Liver (tissue), 8 donors: ENCODE measurements at regions not wholly inside any gene's neighbourhood (a gene's known extent, or its start where the extent isn't known, plus 50 kb on each side); places are given as distances from the start of the nearest gene placed in this dataset.

ENCODE experiments used
- DNase-seq: peaks from one replicate; pipeline ENCODE4 v3.0.0-alpha.2; 2017; ENCODE audit warnings: low spot score
- H3K27ac ChIP-seq, 2 donors: one replicate each; pipeline ENCODE4 v1.7.0; 2013; ENCODE audit warnings: inconsistent platforms in 2 of 2, low read length in 2 of 2, control low read depth in 1 of 2, low read depth in 1 of 2, mild to moderate bottlenecking in 1 of 2
- H3K27me3 ChIP-seq, 4 donors: one replicate each; pipeline versions ENCODE4 v1.6.1 to v1.7.0; 2013; ENCODE audit warnings: low read length in 3 of 4, inconsistent platforms in 1 of 4, mild to moderate bottlenecking in 1 of 4, moderate library complexity in 1 of 4; ENCODE audit not compliant: control insufficient read depth in 4 of 4, insufficient read depth in 4 of 4
- H3K36me3 ChIP-seq, 4 donors: one replicate each; pipeline versions ENCODE4 v1.6.1 to v1.7.0; 2013; ENCODE audit warnings: low read length in 3 of 4, mild to moderate bottlenecking in 3 of 4, low read depth in 1 of 4, moderate library complexity in 1 of 4; ENCODE audit not compliant: control insufficient read depth in 4 of 4, insufficient read depth in 3 of 4
- H3K4me1 ChIP-seq, 4 donors: one replicate each; pipeline versions ENCODE4 v1.6.1 to v1.7.0; 2013; ENCODE audit warnings: low read length in 3 of 4, mild to moderate bottlenecking in 3 of 4, moderate library complexity in 1 of 4; ENCODE audit not compliant: control insufficient read depth in 4 of 4, insufficient read depth in 4 of 4
- H3K4me3 ChIP-seq, 3 donors: one replicate each; pipeline versions ENCODE4 v1.6.1 to v1.7.0; 2013; ENCODE audit warnings: low read length in 3 of 3, control low read depth in 1 of 3, low read depth in 1 of 3, mild to moderate bottlenecking in 1 of 3
- H3K9ac ChIP-seq, 2 donors: one replicate each; pipeline ENCODE4 v1.7.0; 2013; ENCODE audit warnings: low read length in 2 of 2, mild to moderate bottlenecking in 2 of 2, moderate library complexity in 2 of 2, control low read depth in 1 of 2, low read depth in 1 of 2
- H3K9me3 ChIP-seq, 4 donors: one replicate each; pipeline versions ENCODE4 v1.6.1 to v1.7.0; 2013; ENCODE audit warnings: low read length in 3 of 4; ENCODE audit not compliant: control insufficient read depth in 4 of 4
- EGR1 ChIP-seq, 2 donors: IDR thresholded peaks; 2 replicates each; pipeline ENCODE4 v1.6.1; 2016 to 2018; ENCODE audit warnings: antibody characterized with exemption in 2 of 2, low read depth in 2 of 2
- FOXA1 ChIP-seq: IDR thresholded peaks from 2 replicates; pipeline ENCODE4 v1.6.1; 2016; ENCODE audit warnings: antibody characterized with exemption
- FOXA2 ChIP-seq: IDR thresholded peaks from 2 replicates; pipeline ENCODE4 v1.6.1; 2016; ENCODE audit warnings: antibody characterized with exemption
- GABPA ChIP-seq, 2 donors: IDR thresholded peaks in 1 of 2; conservative IDR thresholded peaks in 1 of 2; 2 replicates each; pipeline ENCODE4 v1.6.1; 2016; ENCODE audit warnings: antibody characterized with exemption in 2 of 2, mild to moderate bottlenecking in 1 of 2, moderate library complexity in 1 of 2
- HNF4A ChIP-seq, 2 donors: conservative IDR thresholded peaks; 2 replicates each; pipeline ENCODE4 v1.6.1; 2016; ENCODE audit warnings: antibody characterized with exemption in 2 of 2, mild to moderate bottlenecking in 2 of 2
- HNF4G ChIP-seq: IDR thresholded peaks from 2 replicates; pipeline ENCODE4 v1.6.1; 2016; ENCODE audit warnings: antibody characterized with exemption
- JUND ChIP-seq, 2 donors: IDR thresholded peaks; 2 replicates each; pipeline ENCODE4 v1.6.1; 2016; ENCODE audit warnings: antibody characterized with exemption in 2 of 2
- NR2F2 ChIP-seq: IDR thresholded peaks from 2 replicates; pipeline ENCODE4 v1.6.1; 2016; ENCODE audit warnings: antibody characterized with exemption
- RAD21 ChIP-seq, 2 donors: IDR thresholded peaks; 2 replicates each; pipeline ENCODE4 v1.6.1; 2016; ENCODE audit warnings: antibody characterized with exemption in 2 of 2, mild to moderate bottlenecking in 2 of 2
- REST ChIP-seq: IDR thresholded peaks from 2 replicates; pipeline ENCODE4 v1.6.1; 2016; ENCODE audit warnings: antibody characterized with exemption, mild to moderate bottlenecking
- RXRA ChIP-seq, 2 donors: IDR thresholded peaks; 2 replicates each; pipeline ENCODE4 v1.6.1; 2017 to 2018; ENCODE audit warnings: antibody characterized with exemption in 2 of 2, mild to moderate bottlenecking in 1 of 2
- SP1 ChIP-seq: IDR thresholded peaks from 2 replicates; pipeline ENCODE4 v1.6.1; 2018; ENCODE audit warnings: antibody characterized with exemption, mild to moderate bottlenecking
- TAF1 ChIP-seq: conservative IDR thresholded peaks from 2 replicates; pipeline ENCODE4 v1.6.1; 2016; ENCODE audit warnings: antibody characterized with exemption, mild to moderate bottlenecking
- YY1 ChIP-seq: IDR thresholded peaks from 2 replicates; pipeline ENCODE4 v1.6.1; 2016; ENCODE audit warnings: antibody characterized with exemption, mild to moderate bottlenecking
- WGBS: extraction: QIAGEN DNeasy Blood & Tissue Kit; methylation state at CpG from one replicate; pipeline ENCODE4 v1.1.7; 2013; 5-methylcytosine and 5-hydroxymethylcytosine counted together
- TF ChIP-seq, protein P1 (sequence below): IDR thresholded peaks from 2 replicates; pipeline ENCODE4 v1.6.1; 2016; ENCODE audit warnings: antibody characterized with exemption
- TF ChIP-seq, protein P2 (sequence below): IDR thresholded peaks from 2 replicates; pipeline ENCODE4 v1.6.1; 2016; ENCODE audit warnings: antibody characterized with exemption
- TF ChIP-seq, protein P3 (sequence below): fragments of 150-350 bp; IDR thresholded peaks from 2 replicates; pipeline ENCODE4 v1.5.1; 2017; ENCODE audit warnings: improper control_type of control experiment, low read depth, low read length; ENCODE audit not compliant: missing input control
- TF ChIP-seq, protein P4 (sequence below): IDR thresholded peaks from 2 replicates; pipeline ENCODE4 v1.6.1; 2016; ENCODE audit warnings: antibody characterized with exemption
- donor health status: healthy.
- donor health status: healthy.
- donor health status: healthy.
- donor health status: healthy.
- donor health status: healthy.

- no peak for DNase-seq
- TF ChIP-seq RAD21 (IDR thresholded peaks at IDR 0.05) (peak in 1 of 2 donors; percentile 32), FOXA2 (peak; percentile 86), SP1 (peak; percentile 17), TAF1 (no peak), REST (no peak), HNF4G (no peak), RXRA (IDR thresholded peaks at IDR 0.05) (peak; percentile 27 to 75), YY1 (peak; percentile 16), HNF4A (conservative IDR thresholded peaks at IDR 0.05) (peak; percentile 8 to 54), FOXA1 (peak; percentile 75), JUND (IDR thresholded peaks at IDR 0.05) (peak; percentile 81 to 85)
- TF ChIP-seq, protein P1, sequence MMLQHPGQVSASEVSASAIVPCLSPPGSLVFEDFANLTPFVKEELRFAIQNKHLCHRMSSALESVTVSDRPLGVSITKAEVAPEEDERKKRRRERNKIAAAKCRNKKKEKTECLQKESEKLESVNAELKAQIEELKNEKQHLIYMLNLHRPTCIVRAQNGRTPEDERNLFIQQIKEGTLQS, result peak; percentile 29
- TF ChIP-seq, protein P2, sequence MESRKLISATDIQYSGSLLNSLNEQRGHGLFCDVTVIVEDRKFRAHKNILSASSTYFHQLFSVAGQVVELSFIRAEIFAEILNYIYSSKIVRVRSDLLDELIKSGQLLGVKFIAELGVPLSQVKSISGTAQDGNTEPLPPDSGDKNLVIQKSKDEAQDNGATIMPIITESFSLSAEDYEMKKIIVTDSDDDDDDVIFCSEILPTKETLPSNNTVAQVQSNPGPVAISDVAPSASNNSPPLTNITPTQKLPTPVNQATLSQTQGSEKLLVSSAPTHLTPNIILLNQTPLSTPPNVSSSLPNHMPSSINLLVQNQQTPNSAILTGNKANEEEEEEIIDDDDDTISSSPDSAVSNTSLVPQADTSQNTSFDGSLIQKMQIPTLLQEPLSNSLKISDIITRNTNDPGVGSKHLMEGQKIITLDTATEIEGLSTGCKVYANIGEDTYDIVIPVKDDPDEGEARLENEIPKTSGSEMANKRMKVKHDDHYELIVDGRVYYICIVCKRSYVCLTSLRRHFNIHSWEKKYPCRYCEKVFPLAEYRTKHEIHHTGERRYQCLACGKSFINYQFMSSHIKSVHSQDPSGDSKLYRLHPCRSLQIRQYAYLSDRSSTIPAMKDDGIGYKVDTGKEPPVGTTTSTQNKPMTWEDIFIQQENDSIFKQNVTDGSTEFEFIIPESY, result peak; percentile 22
- TF ChIP-seq, protein P3, sequence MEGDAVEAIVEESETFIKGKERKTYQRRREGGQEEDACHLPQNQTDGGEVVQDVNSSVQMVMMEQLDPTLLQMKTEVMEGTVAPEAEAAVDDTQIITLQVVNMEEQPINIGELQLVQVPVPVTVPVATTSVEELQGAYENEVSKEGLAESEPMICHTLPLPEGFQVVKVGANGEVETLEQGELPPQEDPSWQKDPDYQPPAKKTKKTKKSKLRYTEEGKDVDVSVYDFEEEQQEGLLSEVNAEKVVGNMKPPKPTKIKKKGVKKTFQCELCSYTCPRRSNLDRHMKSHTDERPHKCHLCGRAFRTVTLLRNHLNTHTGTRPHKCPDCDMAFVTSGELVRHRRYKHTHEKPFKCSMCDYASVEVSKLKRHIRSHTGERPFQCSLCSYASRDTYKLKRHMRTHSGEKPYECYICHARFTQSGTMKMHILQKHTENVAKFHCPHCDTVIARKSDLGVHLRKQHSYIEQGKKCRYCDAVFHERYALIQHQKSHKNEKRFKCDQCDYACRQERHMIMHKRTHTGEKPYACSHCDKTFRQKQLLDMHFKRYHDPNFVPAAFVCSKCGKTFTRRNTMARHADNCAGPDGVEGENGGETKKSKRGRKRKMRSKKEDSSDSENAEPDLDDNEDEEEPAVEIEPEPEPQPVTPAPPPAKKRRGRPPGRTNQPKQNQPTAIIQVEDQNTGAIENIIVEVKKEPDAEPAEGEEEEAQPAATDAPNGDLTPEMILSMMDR, result no peak
- TF ChIP-seq, protein P4, sequence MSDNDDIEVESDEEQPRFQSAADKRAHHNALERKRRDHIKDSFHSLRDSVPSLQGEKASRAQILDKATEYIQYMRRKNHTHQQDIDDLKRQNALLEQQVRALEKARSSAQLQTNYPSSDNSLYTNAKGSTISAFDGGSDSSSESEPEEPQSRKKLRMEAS, result peak; percentile 21
- Histone ChIP-seq H3K27me3 (no peaks in the 10 kb centered on the region), H3K4me3 (no peak overlapping the region), H3K36me3 (no peaks in the 10 kb centered on the region), H3K4me1 (peaks cover 2 to 6% (median 4%) of the 10 kb centered on the region in 4 donors), H3K9ac (no peak overlapping the region), H3K27ac (no peak overlapping the region), H3K9me3 (no peaks in the 10 kb centered on the region)
- WGBS, result 35% methylated on average over 3 of the region's 3 CpGs
These were observed 163.2 kb downstream of the TOX3 start for GRCh38 chr16:52383640-52384292.

DNA sequence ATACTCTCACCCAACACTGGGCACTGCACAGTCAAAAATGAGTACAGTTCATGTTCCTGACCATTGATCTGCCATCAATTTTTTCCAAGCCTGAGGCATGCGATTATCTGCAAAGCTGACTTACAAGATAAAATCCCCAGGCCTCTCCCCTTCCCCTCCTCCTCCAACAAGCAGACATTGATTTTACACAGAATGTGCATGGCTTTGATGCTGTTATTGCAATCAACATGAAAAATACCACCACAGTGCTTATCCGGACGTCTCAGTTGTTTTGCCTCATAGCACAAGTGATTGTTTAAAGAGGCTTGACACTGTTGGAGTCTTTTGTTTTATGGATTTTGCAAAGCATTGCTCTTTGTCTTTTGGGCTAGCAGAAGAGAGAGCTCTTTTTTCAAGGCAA is 163.8 kb downstream of the TOX3 start:
- Histone ChIP-seq H3K27ac (no peak overlapping the region), H3K27me3 (no peaks in the 10 kb centered on the region), H3K4me1 (peaks cover 2 to 6% (median 4%) of the 10 kb centered on the region in 4 donors), H3K9ac (no peak overlapping the region), H3K4me3 (no peak overlapping the region), H3K36me3 (no peaks in the 10 kb centered on the region), H3K9me3 (no peaks in the 10 kb centered on the region)
- WGBS, result 79% methylated on average over 3 of the region's 3 CpGs
- no peak for DNase-seq
- TF ChIP-seq YY1 (no peak), FOXA2 (no peak), RAD21 (IDR thresholded peaks at IDR 0.05) (no peak), REST (no peak), EGR1 (IDR thresholded peaks at IDR 0.05; ENCODE audit: low read depth in 2 of 2) (no peak), HNF4A (conservative IDR thresholded peaks at IDR 0.05) (no peak), GABPA (IDR thresholded peaks at IDR 0.05 in 1 of 2, conservative IDR thresholded peaks at IDR 0.05 in 1 of 2) (no peak), JUND (IDR thresholded peaks at IDR 0.05) (no peak), FOXA1 (no peak), NR2F2 (no peak)
- TF ChIP-seq, protein P1, result no peak
